HG03354 (cell line): ENCODE measurements at regions not wholly inside any gene's neighbourhood (a gene's known extent, or its start where the extent isn't known, plus 50 kb on each side); places are given as distances from the start of the nearest gene placed in this dataset.

ENCODE experiments used
- ATAC-seq: cut with Tn5 transposase; IDR thresholded peaks from one replicate; pipeline ENCODE4 v1.9.1; 2021; ENCODE audit warnings: mild to moderate bottlenecking; ENCODE audit not compliant: unreplicated experiment, poor library complexity, severe bottlenecking

- no peak for ATAC-seq
Measured at GRCh38 chr16:63592852-63593251, 1529.0 kb downstream of the CDH11 start.

- ATAC-seq = no peak
Measured at GRCh38 chr16:63581570-63581969, 1540.3 kb downstream of the CDH11 start.

GRCh38 chr16:63578791-63579190 lies 1542.6 kb upstream of the CDH8 start:
- ATAC-seq = no peak

GRCh38 chr16:63577891-63578290 lies 1541.7 kb upstream of the CDH8 start:
- ATAC-seq = no peak

- no peak for ATAC-seq
Measured at GRCh38 chr16:63575041-63575440, 1538.8 kb upstream of the CDH8 start.

GRCh38 chr16:63568164-63568563 lies 1531.9 kb upstream of the CDH8 start:
- ATAC-seq = no peak

GRCh38 chr16:63563819-63564505 lies 1527.7 kb upstream of the CDH8 start:
- no peak for ATAC-seq

GRCh38 chr16:63553980-63554379 lies 1517.7 kb upstream of the CDH8 start:
- ATAC-seq = no peak

GRCh38 chr16:63539276-63539675 lies 1503.0 kb upstream of the CDH8 start:
- no peak for ATAC-seq

GRCh38 chr16:63530974-63531373 lies 1494.7 kb upstream of the CDH8 start:
- no peak for ATAC-seq

- ATAC-seq = no peak
Measured at GRCh38 chr16:63530208-63530607, 1494.0 kb upstream of the CDH8 start.

GRCh38 chr16:63527404-63527803 lies 1491.2 kb upstream of the CDH8 start:
- no peak for ATAC-seq

GRCh38 chr16:63516394-63516793 lies 1480.2 kb upstream of the CDH8 start:
- ATAC-seq = no peak

GRCh38 chr16:63512910-63513309 lies 1476.7 kb upstream of the CDH8 start:
- ATAC-seq = no peak

GRCh38 chr16:63497408-63497807 lies 1461.2 kb upstream of the CDH8 start:
- no peak for ATAC-seq

- no peak for ATAC-seq
Measured at GRCh38 chr16:63496282-63496681, 1460.0 kb upstream of the CDH8 start.

- ATAC-seq = no peak
Measured at GRCh38 chr16:63488955-63489354, 1452.7 kb upstream of the CDH8 start.

- no peak for ATAC-seq
Measured at GRCh38 chr16:63481060-63481459, 1444.8 kb upstream of the CDH8 start.

- no peak for ATAC-seq
Measured at GRCh38 chr16:63473725-63474124, 1437.5 kb upstream of the CDH8 start.

- no peak for ATAC-seq
Measured at GRCh38 chr16:63467513-63467912, 1431.3 kb upstream of the CDH8 start.

- no peak for ATAC-seq
Measured at GRCh38 chr16:63462316-63462715, 1426.1 kb upstream of the CDH8 start.

- no peak for ATAC-seq
Measured at GRCh38 chr16:63461248-63461841, 1425.1 kb upstream of the CDH8 start.
